ENCODE measurements at regions not wholly inside any gene's neighbourhood (a gene's known extent, or its start where the extent isn't known, plus 50 kb on each side); places are given as distances from the start of the nearest gene placed in this dataset.

GRCh38 chr2:62435720-62436119 is 70.3 kb downstream of the TMEM17 start:
- no peak overlapping the region for H3K4me2 ChIP-seq
- H3K4me3 ChIP-seq, result no peak overlapping the region
- H3K27ac ChIP-seq, result no peak overlapping the region
- no peaks in the 10 kb centered on the region for H3K9me3 ChIP-seq (ENCODE audit: insufficient read depth, low read depth)
- H3K36me3 ChIP-seq (ENCODE audit: low read depth), result no peaks in the 10 kb centered on the region
- no peak for DNase-seq
- POLR2A ChIA-PET (ENCODE audit: unreplicated experiment), result no interaction called here
- no peaks in the 10 kb centered on the region for H3F3A ChIP-seq (ENCODE audit: insufficient read depth, low read depth)
- no peaks in the 10 kb centered on the region for H4K20me1 ChIP-seq (ENCODE audit: insufficient read depth)
- no peaks in the 10 kb centered on the region for H3K9me2 ChIP-seq (ENCODE audit: insufficient read depth)
- CTCF ChIA-PET, result no interaction called here
- H3K27me3 ChIP-seq (ENCODE audit: insufficient read depth, low read depth), result no peaks in the 10 kb centered on the region
- TF ChIP-seq EZH2 (IDR thresholded peaks at IDR 0.05; ENCODE audit: low read depth) (no peak), CTCF (conservative IDR thresholded peaks at IDR 0.05) (no peak)
- no peak overlapping the region for H2AFZ ChIP-seq
- H3K79me2 ChIP-seq (ENCODE audit: low read depth), result no peaks in the 10 kb centered on the region
- BruUV-seq (replicated peaks), result no TSS peak
- intact Hi-C loops (cut with micrococcal nuclease; ENCODE audit: unreplicated experiment), result no loop called here
- H3K4me1 ChIP-seq (replicated peaks; ENCODE audit: insufficient read depth), result no peaks in the 10 kb centered on the region

DNA sequence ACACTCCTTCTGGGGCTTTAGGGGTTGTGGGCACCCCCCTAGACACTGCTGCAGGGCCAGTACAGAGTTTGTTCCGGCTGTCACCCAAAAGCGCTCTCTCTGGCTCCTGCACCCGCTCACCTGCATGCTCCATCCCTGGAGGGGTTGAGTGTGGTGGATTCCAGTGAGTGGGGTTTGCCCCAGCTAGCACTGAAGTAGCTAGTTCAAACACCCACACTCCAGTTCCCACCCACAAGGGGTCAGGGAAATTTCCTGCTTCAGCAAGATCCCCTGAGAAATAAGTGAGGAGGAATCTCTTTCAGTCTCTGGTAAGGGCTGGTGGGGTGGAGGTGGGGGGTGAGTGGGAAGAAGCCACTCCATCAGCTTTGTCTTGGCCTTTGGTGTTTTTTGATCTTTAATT is 73.6 kb downstream of the TMEM17 start:
- H4K20me1 ChIP-seq (ENCODE audit: insufficient read depth), result no peaks in the 10 kb centered on the region
- H3K4me3 ChIP-seq, result no peak overlapping the region
- DNase-seq, result no peak
- TF ChIP-seq CTCF (conservative IDR thresholded peaks at IDR 0.05), result no peak
- no peak for TF ChIP-seq EZH2 (IDR thresholded peaks at IDR 0.05; ENCODE audit: low read depth)
- no peaks in the 10 kb centered on the region for H3F3A ChIP-seq (ENCODE audit: insufficient read depth, low read depth)
- H3K4me1 ChIP-seq (replicated peaks; ENCODE audit: insufficient read depth), result no peaks in the 10 kb centered on the region
- no peaks in the 10 kb centered on the region for H3K9me2 ChIP-seq (ENCODE audit: insufficient read depth)
- BruUV-seq (replicated peaks), result no TSS peak
- no peaks in the 10 kb centered on the region for H3K9me3 ChIP-seq (ENCODE audit: insufficient read depth, low read depth)
- no peaks in the 10 kb centered on the region for H3K36me3 ChIP-seq (ENCODE audit: low read depth)
- CTCF ChIA-PET, result no interaction called here
- POLR2A ChIA-PET (ENCODE audit: unreplicated experiment), result no interaction called here
- H3K27ac ChIP-seq, result no peak overlapping the region
- H2AFZ ChIP-seq, result no peak overlapping the region
- H3K27me3 ChIP-seq (ENCODE audit: insufficient read depth, low read depth), result no peaks in the 10 kb centered on the region
- intact Hi-C loops (cut with micrococcal nuclease; ENCODE audit: unreplicated experiment), result no loop called here
- H3K79me2 ChIP-seq (ENCODE audit: low read depth), result no peaks in the 10 kb centered on the region
- H3K4me2 ChIP-seq, result no peak overlapping the region

- no peak for TF ChIP-seq EZH2 (IDR thresholded peaks at IDR 0.05; ENCODE audit: low read depth)
- no peak for TF ChIP-seq CTCF (conservative IDR thresholded peaks at IDR 0.05)
- Histone ChIP-seq H3K4me3 (no peak overlapping the region), H3K79me2 (ENCODE audit: low read depth) (no peaks in the 10 kb centered on the region), H3K9me3 (ENCODE audit: insufficient read depth, low read depth) (no peaks in the 10 kb centered on the region), H3K27ac (no peak overlapping the region), H3F3A (ENCODE audit: insufficient read depth, low read depth) (no peaks in the 10 kb centered on the region), H4K20me1 (ENCODE audit: insufficient read depth) (no peaks in the 10 kb centered on the region), H3K4me2 (no peak overlapping the region), H3K36me3 (ENCODE audit: low read depth) (no peaks in the 10 kb centered on the region), H3K9me2 (ENCODE audit: insufficient read depth) (no peaks in the 10 kb centered on the region), H2AFZ (no peak overlapping the region), H3K27me3 (ENCODE audit: insufficient read depth, low read depth) (no peaks in the 10 kb centered on the region), H3K4me1 (replicated peaks; ENCODE audit: insufficient read depth) (no peaks in the 10 kb centered on the region)
- ChIA-PET CTCF (no interaction called here), POLR2A (ENCODE audit: unreplicated experiment) (interaction anchor here (0.7 kb wide), 1 partner anchor 1111 kb away, joined by 3 read pairs; no protein-coding TSS in a partner anchor)
- no TSS peak for BruUV-seq (replicated peaks)
- no peak for DNase-seq
- intact Hi-C loops (cut with micrococcal nuclease; ENCODE audit: unreplicated experiment), result no loop called here
These were observed 74.5 kb downstream of the TMEM17 start for GRCh38 chr2:62431512-62431911.

All from PC-9 (cell line).